Body of pancreas (tissue), 4 donors: ENCODE measurements at regions not wholly inside any gene's neighbourhood (a gene's known extent, or its start where the extent isn't known, plus 50 kb on each side); places are given as distances from the start of the nearest gene placed in this dataset.

Experiments
- CTCF ChIP-seq, 7 experiments: fragments of 450-650 bp in 4 of 7; fragments of 200-600 bp in 3 of 7; sonication (generic) in 3 of 7; IDR thresholded peaks; one replicate each; pipeline ENCODE4 v1.5.1; 2016 to 2019; ENCODE audit warnings: antibody characterized with exemption in 7 of 7
- POLR2A ChIP-seq, 3 donors: fragments of 450-650 bp; IDR thresholded peaks; one replicate each; pipeline ENCODE4 v1.6.1; 2016; ENCODE audit warnings: antibody characterized with exemption in 3 of 3, mild to moderate bottlenecking in 2 of 3

DNA sequence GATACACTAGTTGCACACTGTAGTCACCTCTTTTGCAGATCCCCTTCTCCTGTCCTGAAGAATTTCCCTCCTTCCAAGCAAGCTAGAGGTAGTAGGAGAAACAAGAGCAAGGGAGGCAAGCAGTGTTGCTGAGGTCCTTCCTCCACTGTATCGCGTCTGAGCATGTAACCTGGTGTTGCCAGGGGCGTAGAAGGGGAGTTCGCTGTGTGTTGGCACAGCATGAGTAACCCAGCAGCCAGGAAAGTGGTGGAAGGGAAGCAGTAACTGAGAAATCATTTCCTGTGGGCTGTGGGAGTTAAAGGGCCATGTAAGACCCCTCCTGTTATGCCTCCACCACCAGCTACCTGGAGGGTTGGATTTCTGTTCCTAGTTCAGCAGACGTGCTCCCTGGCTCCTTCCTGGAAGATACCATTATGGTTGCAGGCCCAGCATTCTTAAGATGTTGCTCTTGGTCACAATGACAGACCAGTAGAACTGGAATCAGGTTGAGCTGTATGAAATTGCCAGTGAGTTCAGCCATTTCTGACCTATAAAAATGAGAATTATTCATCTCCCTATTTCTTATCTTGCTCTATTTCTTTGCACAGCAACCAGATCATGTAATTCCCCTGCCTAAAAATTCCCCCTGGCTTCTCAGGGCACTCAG, 215.3 kb upstream of the TOPAZ1 start:
- TF ChIP-seq CTCF (IDR thresholded peaks at IDR 0.05), result no peak
- TF ChIP-seq POLR2A (IDR thresholded peaks at IDR 0.05), result no peak
